A673 (cell line): ENCODE measurements at regions not wholly inside any gene's neighbourhood (a gene's known extent, or its start where the extent isn't known, plus 50 kb on each side); places are given as distances from the start of the nearest gene placed in this dataset.
A peak's percentile ranks its signal among the peaks of the same experiment; 100 is the strongest.

Source experiments
- BruUV-seq: library from RNA; stranded (reverse); fragments of 400-500 nt; replicated peaks from 2 replicates; lab custom pipeline; 2021; lab: Mats Ljungman, UMichigan
- CTCF ChIA-PET: fragments of 300-600 bp; sonication (Branson Sonifier 250); formaldehyde crosslinking; loops from one replicate; lab custom pipeline; 2022; ENCODE audit warnings: antibody characterized with exemption; lab: Charles Lee
- POLR2A ChIA-PET: fragments of 300-600 bp; sonication (Branson Sonifier 250); formaldehyde crosslinking; loops from one replicate; lab custom pipeline; 2022; ENCODE audit warnings: antibody characterized with exemption; ENCODE audit not compliant: low non-redundant PET; lab: Charles Lee
- DNase-seq: peaks from one replicate; pipeline ENCODE4 v3.0.0-alpha.2; 2015; ENCODE audit warnings: low spot score
- H3K27ac ChIP-seq: fragments of 200-600 bp; sonication (generic); 2 replicates; pipeline ENCODE4 v1.5.1; 2016; ENCODE audit warnings: mixed run types, low read depth, mild to moderate bottlenecking, mixed read lengths, antibody characterized with exemption, low read length; ENCODE audit not compliant: poor library complexity, severe bottlenecking
- H3K27me3 ChIP-seq: fragments of 200-600 bp; sonication (generic); replicated peaks from 2 replicates; pipeline ENCODE4 v1.6.1; 2017; ENCODE audit warnings: mixed run types, low read depth, mild to moderate bottlenecking, mixed read lengths, antibody characterized with exemption, low read length; ENCODE audit not compliant: insufficient read depth, poor library complexity
- H3K36me3 ChIP-seq: fragments of 200-600 bp; sonication (generic); 2 replicates; pipeline ENCODE4 v1.6.1; 2016; ENCODE audit warnings: mixed run types, mild to moderate bottlenecking, mixed read lengths, antibody characterized with exemption, low read length; ENCODE audit not compliant: insufficient read depth, poor library complexity, severe bottlenecking
- H3K4me1 ChIP-seq: fragments of 200-600 bp; sonication (generic); 2 replicates; pipeline ENCODE4 v1.6.1; 2017; ENCODE audit warnings: mixed run types, mild to moderate bottlenecking, mixed read lengths, antibody characterized with exemption, low read length; ENCODE audit not compliant: insufficient read depth, poor library complexity, severe bottlenecking
- H3K4me3 ChIP-seq: fragments of 200-600 bp; sonication (generic); 2 replicates; pipeline ENCODE4 v1.5.1; 2016; ENCODE audit warnings: low read depth, mixed run types, mild to moderate bottlenecking, mixed read lengths, low read length; ENCODE audit not compliant: poor library complexity, severe bottlenecking
- H3K9me3 ChIP-seq: fragments of 200-600 bp; sonication (generic); 2 replicates; pipeline ENCODE4 v1.6.1; 2016; ENCODE audit warnings: mixed run types, low read depth, mild to moderate bottlenecking, mixed read lengths, antibody characterized with exemption, low read length; ENCODE audit not compliant: poor library complexity, severe bottlenecking
- CTCF ChIP-seq: fragments of 300-800, 200-600 bp; sonication (generic); conservative IDR thresholded peaks from 2 replicates; pipeline ENCODE4 v1.5.1; 2017; ENCODE audit warnings: low read depth, mild to moderate bottlenecking, antibody characterized with exemption, low read length, moderate library complexity, mixed read lengths
- EZH2 ChIP-seq: fragments of 200-600 bp; sonication (generic); IDR thresholded peaks from 2 replicates; pipeline ENCODE4 v1.6.1; 2017; ENCODE audit warnings: borderline replicate concordance, low read depth, mild to moderate bottlenecking, mixed read lengths, antibody characterized with exemption, low read length; ENCODE audit not compliant: poor library complexity, severe bottlenecking
- intact Hi-C: fragments of 100-400 bp; cut with micrococcal nuclease; formaldehyde crosslinking; loops from one replicate; pipeline ENCODE4 v1.10.0; 2022; ENCODE audit not compliant: unreplicated experiment

- ChIA-PET POLR2A (no interaction called here), CTCF (no interaction called here)
- DNase-seq, result peak; percentile 21
- intact Hi-C loops, result loop anchor here (10.0 kb wide), 1 partner anchor 244 kb away; no protein-coding TSS in a partner anchor
- no TSS peak for BruUV-seq
- TF ChIP-seq EZH2 (no peak), CTCF (no peak)
- Histone ChIP-seq H3K27ac (peak overlapping the region; percentile 48), H3K9me3 (no peaks in the 10 kb centered on the region), H3K4me3 (no peak overlapping the region), H3K4me1 (peaks cover 13% of the 10 kb centered on the region), H3K27me3 (no peaks in the 10 kb centered on the region), H3K36me3 (no peaks in the 10 kb centered on the region)
Observed at GRCh38 chr3:152718810-152719209, 116.1 kb upstream of the P2RY1 start.

- H3K9me3 ChIP-seq, result no peaks in the 10 kb centered on the region
- no peaks in the 10 kb centered on the region for H3K27me3 ChIP-seq
- peaks cover 13% of the 10 kb centered on the region for H3K4me1 ChIP-seq
- no peak overlapping the region for H3K4me3 ChIP-seq
- ChIA-PET CTCF (no interaction called here), POLR2A (no interaction called here)
- TF ChIP-seq CTCF (no peak), EZH2 (no peak)
- intact Hi-C loops, result loop anchor here (10.0 kb wide), 1 partner anchor 244 kb away; no protein-coding TSS in a partner anchor
- H3K36me3 ChIP-seq, result no peaks in the 10 kb centered on the region
- DNase-seq, result peak; percentile 84
- peak overlapping the region; percentile 48 for H3K27ac ChIP-seq
- no TSS peak for BruUV-seq
Observed at GRCh38 chr3:152719264-152719663, 115.7 kb upstream of the P2RY1 start.

GRCh38 chr3:152720951-152721718 lies 113.8 kb upstream of the P2RY1 start:
- Histone ChIP-seq H3K4me3 (no peak overlapping the region), H3K9me3 (no peaks in the 10 kb centered on the region), H3K36me3 (no peaks in the 10 kb centered on the region), H3K4me1 (peaks cover 13% of the 10 kb centered on the region), H3K27me3 (no peaks in the 10 kb centered on the region), H3K27ac (no peak overlapping the region)
- TF ChIP-seq CTCF, result no peak
- no peak for TF ChIP-seq EZH2
- DNase-seq, result no peak
- CTCF ChIA-PET, result interaction anchor here (0.6 kb wide), 1 partner anchor 54 kb away, joined by 6 read pairs; no protein-coding TSS in a partner anchor
- intact Hi-C loops, result no loop called here
- POLR2A ChIA-PET, result no interaction called here
- BruUV-seq, result no TSS peak
